Activated CD8-positive, alpha-beta memory T cell treated with anti-CD3 and anti-CD28 coated beads, Interleukin-2, amount 50 U/mL, for 4 hours (primary cell): ENCODE measurements at regions not wholly inside any gene's neighbourhood (a gene's known extent, or its start where the extent isn't known, plus 50 kb on each side); places are given as distances from the start of the nearest gene placed in this dataset.
"Not testable (repeated sequence)": the region's sequence is repeated elsewhere in the genome, so short reads cannot be mapped to it uniquely, and the experiment has no call there.

ENCODE experiments used
- DNase-seq: peaks from one replicate; pipeline ENCODE4 v3.0.0-alpha.2; 2020

- no peak for DNase-seq
These were observed 161.8 kb upstream of the RGS6 start for GRCh38 chr14:71770431-71770830.

DNA sequence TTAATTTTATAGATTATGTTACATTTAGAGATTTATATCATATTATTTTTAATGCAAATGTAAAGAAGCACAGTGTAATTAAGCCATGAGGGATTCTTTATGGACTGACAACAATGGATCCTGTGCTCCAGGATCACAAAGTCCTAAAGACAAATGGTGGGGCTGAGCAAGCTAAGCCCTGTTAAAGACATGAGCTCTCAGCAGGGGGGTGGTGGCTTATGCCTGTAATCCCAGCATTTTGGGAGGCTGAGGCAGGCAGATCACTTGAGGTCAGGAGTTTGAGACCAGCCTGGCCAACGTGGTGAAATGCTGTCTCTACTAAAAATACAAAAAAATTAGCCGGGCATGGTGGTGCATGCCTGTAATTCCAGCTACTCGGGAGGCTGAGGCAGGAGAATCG is 160.8 kb upstream of the RGS6 start:
- DNase-seq: not testable (repeated sequence)

- DNase-seq: not testable (repeated sequence)
These were observed 160.2 kb upstream of the RGS6 start for GRCh38 chr14:71771996-71772395.

- DNase-seq: no peak
These were observed 158.2 kb upstream of the RGS6 start for GRCh38 chr14:71773898-71774481.

GRCh38 chr14:71776471-71777360 is 155.5 kb upstream of the RGS6 start:
- no peak for DNase-seq

GRCh38 chr14:71780075-71780474 is 152.2 kb upstream of the RGS6 start:
- no peak for DNase-seq

DNA sequence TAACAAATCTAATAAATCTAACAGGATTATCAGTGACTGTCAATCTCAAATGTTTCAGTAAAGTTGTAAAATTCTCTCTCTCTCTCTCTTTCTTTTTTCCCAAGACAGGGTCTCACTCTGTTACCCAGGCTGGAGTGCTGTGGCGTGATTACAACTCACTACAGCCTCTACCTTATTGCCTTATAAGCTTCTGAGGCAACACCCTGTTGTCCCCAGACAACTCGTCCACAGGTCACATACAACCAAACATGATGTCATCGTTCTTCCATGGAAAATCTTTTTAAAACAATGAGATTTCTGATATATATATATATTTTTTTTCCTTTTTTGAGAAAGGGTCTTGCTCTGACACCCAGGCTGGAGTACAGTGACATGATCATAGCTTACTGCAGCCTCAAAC is 151.4 kb upstream of the RGS6 start:
- DNase-seq: no peak

DNA sequence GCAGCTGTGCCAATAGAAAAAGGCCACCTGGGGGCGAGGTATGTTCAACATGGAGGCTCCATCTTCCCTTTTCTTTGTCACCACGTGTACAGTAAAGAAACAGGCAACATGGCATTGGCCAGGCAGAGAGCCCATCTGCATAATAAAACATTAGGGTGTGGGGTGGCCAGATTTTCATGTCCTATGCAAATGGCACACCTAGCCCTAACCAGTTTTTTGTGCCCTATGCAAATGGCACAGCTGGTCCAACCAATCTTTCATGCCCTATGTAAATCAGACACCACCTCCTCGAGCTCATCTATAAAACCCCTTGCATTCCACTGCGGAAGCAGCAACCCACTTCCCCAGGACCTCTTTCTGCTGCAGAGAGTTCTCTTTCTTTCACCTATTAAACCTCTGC is 149.1 kb upstream of the RGS6 start:
- DNase-seq: no peak

GRCh38 chr14:71783786-71784185 is 148.4 kb upstream of the RGS6 start:
- no peak for DNase-seq

DNA sequence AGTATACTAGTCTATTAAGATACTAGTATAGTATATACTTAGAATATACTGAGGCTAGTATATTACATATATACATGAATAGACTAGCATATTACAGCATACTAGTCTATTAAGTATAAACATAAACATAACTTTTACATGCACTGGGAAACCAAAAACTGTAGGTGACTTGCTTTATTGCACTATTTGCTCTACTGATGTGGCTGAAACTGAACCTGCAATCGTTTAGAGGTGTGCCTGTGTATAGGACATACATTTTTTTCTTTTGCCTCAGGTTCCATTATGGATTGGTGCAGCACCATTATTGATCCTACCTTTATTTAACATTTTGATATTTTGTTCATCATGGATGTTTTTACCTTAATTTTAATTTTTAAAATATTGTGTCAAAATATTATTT is 143.2 kb upstream of the RGS6 start:
- no peak for DNase-seq

- DNase-seq: no peak
These were observed 132.4 kb upstream of the RGS6 start for GRCh38 chr14:71799841-71800240.

- no peak for DNase-seq
These were observed 131.4 kb upstream of the RGS6 start for GRCh38 chr14:71800878-71801277.

GRCh38 chr14:71803539-71804260 is 128.5 kb upstream of the RGS6 start:
- no peak for DNase-seq

- DNase-seq: no peak
These were observed 127.2 kb upstream of the RGS6 start for GRCh38 chr14:71804992-71805391.

DNA sequence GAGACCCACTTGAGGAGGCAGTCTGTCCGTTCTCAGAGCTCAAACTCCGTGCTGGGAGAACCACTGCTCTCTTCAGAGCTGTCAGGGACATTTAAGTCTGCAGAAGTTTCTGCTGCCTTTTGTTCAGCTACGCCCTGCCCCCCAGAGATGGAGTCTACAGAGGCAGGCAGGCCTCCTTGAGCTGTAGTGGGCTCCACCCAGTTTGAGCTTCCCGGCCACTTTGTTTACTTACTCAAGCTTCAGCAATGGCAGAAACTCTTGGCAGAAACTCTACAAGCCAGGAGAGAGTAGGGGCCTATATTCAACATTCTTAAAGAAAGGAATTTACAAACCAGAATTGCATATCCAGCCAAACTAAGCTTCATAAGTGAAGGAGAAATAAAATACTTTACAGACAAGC is 125.2 kb upstream of the RGS6 start:
- DNase-seq: not testable (repeated sequence)

GRCh38 chr14:71810800-71811199 is 121.4 kb upstream of the RGS6 start:
- not testable (repeated sequence) for DNase-seq

- DNase-seq: no peak
These were observed 119.5 kb upstream of the RGS6 start for GRCh38 chr14:71812693-71813092.

DNA sequence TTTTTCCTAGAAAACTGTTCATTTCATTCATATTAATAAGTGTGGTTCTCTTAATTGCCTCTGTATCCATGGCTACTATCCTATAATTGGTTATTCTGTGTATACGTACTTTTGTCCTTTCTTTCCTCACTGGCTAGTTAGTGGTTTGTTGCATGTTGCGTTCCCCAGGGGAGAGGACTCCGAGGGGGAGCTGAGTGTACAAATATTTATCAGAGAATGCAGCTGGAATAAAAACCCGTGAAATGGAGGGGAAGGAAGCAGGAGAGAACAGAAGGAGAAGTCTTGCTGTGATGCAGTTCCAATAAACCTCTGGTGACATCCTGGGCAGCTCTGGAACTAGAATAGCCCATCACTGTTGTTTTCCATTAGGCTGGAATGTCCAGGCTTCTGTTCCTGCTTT is 117.1 kb upstream of the RGS6 start:
- DNase-seq: no peak

DNA sequence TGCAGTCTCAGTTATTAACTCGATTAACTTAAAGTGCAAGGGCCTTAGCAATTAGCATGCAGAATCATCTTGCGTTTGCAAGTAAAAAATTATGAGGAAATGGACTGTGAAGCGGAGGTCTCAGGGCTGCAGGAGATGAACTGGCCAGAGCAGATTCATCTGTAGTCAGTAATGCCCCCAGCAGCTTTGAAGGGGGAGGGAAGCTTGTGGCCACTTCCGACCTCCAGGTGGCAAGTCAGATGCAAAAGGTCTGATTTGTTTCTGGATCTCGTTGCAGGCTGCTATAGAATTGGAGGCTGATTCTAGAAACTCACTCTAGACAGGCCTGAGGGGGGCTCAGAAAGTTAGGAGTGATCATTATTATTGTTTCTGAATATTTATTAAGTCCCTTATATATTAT is 107.4 kb upstream of the RGS6 start:
- DNase-seq: no peak

DNA sequence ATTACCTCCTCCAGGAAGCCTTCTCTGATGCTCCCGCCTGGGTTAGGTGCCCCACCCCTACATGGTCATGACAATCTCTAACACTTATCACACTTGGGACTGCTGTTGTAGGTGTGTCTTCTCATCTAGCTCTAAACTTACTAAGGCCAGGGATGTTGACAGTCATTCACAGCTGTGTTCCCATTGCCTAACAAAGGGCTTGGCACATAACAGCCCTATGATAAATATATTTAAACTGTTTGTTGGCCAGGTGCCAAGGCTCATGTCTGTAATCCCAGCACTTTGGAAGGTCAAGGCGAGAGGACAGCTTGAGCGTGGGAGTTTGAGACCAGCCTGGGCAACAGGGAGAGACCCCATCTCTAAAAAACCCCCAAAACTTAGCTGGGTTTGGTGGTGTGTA is 98.8 kb upstream of the RGS6 start:
- no peak for DNase-seq

GRCh38 chr14:71834284-71835204 is 97.7 kb upstream of the RGS6 start:
- no peak for DNase-seq

GRCh38 chr14:71852181-71852580 is 80.0 kb upstream of the RGS6 start:
- no peak for DNase-seq
